Panc1 (cell line): ENCODE measurements at regions not wholly inside any gene's neighbourhood (a gene's known extent, or its start where the extent isn't known, plus 50 kb on each side); places are given as distances from the start of the nearest gene placed in this dataset.

Experiments used
- ATAC-seq: fragments of 200-7000 bp; cut with Tn5 transposase; 2 replicates; pipeline ENCODE4 v1.9.1; 2020; ENCODE audit warnings: mild to moderate bottlenecking, moderate library complexity
- BruUV-seq: library from RNA; stranded (reverse); fragments of 400-500 nt; replicated peaks from 2 replicates; lab custom pipeline; 2021; lab: Mats Ljungman, UMichigan
- CTCF ChIA-PET: fragments of 300-600 bp; sonication (Branson Sonifier 250); formaldehyde crosslinking; loops from one replicate; lab custom pipeline; 2022; ENCODE audit warnings: antibody characterized with exemption; lab: Charles Lee
- POLR2A ChIA-PET: fragments of 300-600 bp; sonication (Branson Sonifier 250); formaldehyde crosslinking; loops from one replicate; lab custom pipeline; 2022; ENCODE audit warnings: antibody characterized with exemption; lab: Charles Lee
- DNase-seq: peaks from one replicate; pipeline ENCODE4 v3.0.0-alpha.2; 2010; ENCODE audit warnings: low read depth, low spot score
- H3K27ac ChIP-seq: 2 replicates; pipeline ENCODE4 v1.5.1; 2011; ENCODE audit warnings: mild to moderate bottlenecking, low read length, inconsistent platforms
- H3K27me3 ChIP-seq: fragments of 200-500 bp; sonication (Bioruptor generic); 2 replicates; pipeline ENCODE4 v1.6.0; 2014; ENCODE audit warnings: low read length, inconsistent platforms; ENCODE audit not compliant: control insufficient read depth, insufficient read depth
- H3K36me3 ChIP-seq: fragments of 200-500 bp; sonication (Bioruptor generic); 2 replicates; pipeline ENCODE4 v1.5.1; 2014; ENCODE audit warnings: inconsistent platforms, mild to moderate bottlenecking, low read length, moderate library complexity; ENCODE audit not compliant: control insufficient read depth, insufficient read depth
- H3K4me1 ChIP-seq: 2 replicates; pipeline ENCODE4 v1.5.1; 2011; ENCODE audit warnings: inconsistent platforms, mild to moderate bottlenecking, low read length, moderate library complexity; ENCODE audit not compliant: control insufficient read depth, insufficient read depth
- H3K4me3 ChIP-seq, 2 experiments: 2 replicates each; pipeline ENCODE4 v1.5.1; 2011 to 2012; ENCODE audit warnings: low read depth in 2 of 2, low read length in 2 of 2, mild to moderate bottlenecking in 2 of 2, inconsistent platforms in 1 of 2, moderate library complexity in 1 of 2
- H3K9me3 ChIP-seq: fragments of 200-500 bp; sonication (Bioruptor generic); 2 replicates; pipeline ENCODE4 v1.5.1; 2014; ENCODE audit warnings: low read depth, mild to moderate bottlenecking, inconsistent platforms, low read length, moderate library complexity; ENCODE audit not compliant: control insufficient read depth, insufficient read depth
- POLR2AphosphoS5 ChIP-seq: IDR thresholded peaks from 2 replicates; pipeline ENCODE4 v1.6.1; 2012; ENCODE audit warnings: mild to moderate bottlenecking, low read depth, low read length, moderate library complexity
- SIN3A ChIP-seq: IDR thresholded peaks from 2 replicates; pipeline ENCODE4 v1.6.1; 2012; ENCODE audit warnings: low read depth, mild to moderate bottlenecking, low read length, moderate library complexity, borderline replicate concordance; ENCODE audit not compliant: insufficient read depth
- TCF7L2 ChIP-seq: IDR thresholded peaks from 2 replicates; pipeline ENCODE4 v1.6.1; 2011; ENCODE audit warnings: mild to moderate bottlenecking, low read depth, low read length, inconsistent platforms
- in situ Hi-C: cut with HindIII; loops from 2 replicates; pipeline ENCODE4 v1.10.0; 2016; ENCODE audit warnings: low sequenced_read_pairs, low pct_unique_long_range_greater_than_20kb
- intact Hi-C: fragments of 100-400 bp; cut with micrococcal nuclease; formaldehyde crosslinking; loops from one replicate; pipeline ENCODE4 v1.10.0; 2022; ENCODE audit not compliant: unreplicated experiment
- TF ChIP-seq, protein P1 (sequence below): fragments of 450-650 bp; IDR thresholded peaks from 2 replicates; pipeline ENCODE4 v1.5.1; 2017; ENCODE audit warnings: mild to moderate bottlenecking
- TF ChIP-seq, protein P2 (sequence below), 2 experiments: IDR thresholded peaks; 2 replicates each; pipeline ENCODE4 v1.6.1; 2011 to 2012; ENCODE audit warnings: low read depth in 2 of 2, control low read depth in 1 of 2, low read length in 1 of 2, mild to moderate bottlenecking in 1 of 2, moderate library complexity in 1 of 2; ENCODE audit not compliant: insufficient read depth in 1 of 2

GRCh38 chr16:77558786-77559185 lies 124.0 kb upstream of the ADAMTS18 start:
- ChIA-PET CTCF (no interaction called here), POLR2A (no interaction called here)
- no peaks in the 10 kb centered on the region for H3K36me3 ChIP-seq
- intact Hi-C loops = no loop called here
- no TSS peak for BruUV-seq
- H3K27ac ChIP-seq = no peak overlapping the region
- ATAC-seq = no peak
- H3K27me3 ChIP-seq = no peaks in the 10 kb centered on the region
- TF ChIP-seq POLR2AphosphoS5 (no peak), SIN3A (no peak), TCF7L2 (no peak)
- TF ChIP-seq, protein P1, sequence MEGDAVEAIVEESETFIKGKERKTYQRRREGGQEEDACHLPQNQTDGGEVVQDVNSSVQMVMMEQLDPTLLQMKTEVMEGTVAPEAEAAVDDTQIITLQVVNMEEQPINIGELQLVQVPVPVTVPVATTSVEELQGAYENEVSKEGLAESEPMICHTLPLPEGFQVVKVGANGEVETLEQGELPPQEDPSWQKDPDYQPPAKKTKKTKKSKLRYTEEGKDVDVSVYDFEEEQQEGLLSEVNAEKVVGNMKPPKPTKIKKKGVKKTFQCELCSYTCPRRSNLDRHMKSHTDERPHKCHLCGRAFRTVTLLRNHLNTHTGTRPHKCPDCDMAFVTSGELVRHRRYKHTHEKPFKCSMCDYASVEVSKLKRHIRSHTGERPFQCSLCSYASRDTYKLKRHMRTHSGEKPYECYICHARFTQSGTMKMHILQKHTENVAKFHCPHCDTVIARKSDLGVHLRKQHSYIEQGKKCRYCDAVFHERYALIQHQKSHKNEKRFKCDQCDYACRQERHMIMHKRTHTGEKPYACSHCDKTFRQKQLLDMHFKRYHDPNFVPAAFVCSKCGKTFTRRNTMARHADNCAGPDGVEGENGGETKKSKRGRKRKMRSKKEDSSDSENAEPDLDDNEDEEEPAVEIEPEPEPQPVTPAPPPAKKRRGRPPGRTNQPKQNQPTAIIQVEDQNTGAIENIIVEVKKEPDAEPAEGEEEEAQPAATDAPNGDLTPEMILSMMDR = no peak
- no peak overlapping the region for H3K4me3 ChIP-seq
- H3K4me1 ChIP-seq = no peaks in the 10 kb centered on the region
- no peaks in the 10 kb centered on the region for H3K9me3 ChIP-seq
- in situ Hi-C loops = no loop called here
- no peak for DNase-seq

DNA sequence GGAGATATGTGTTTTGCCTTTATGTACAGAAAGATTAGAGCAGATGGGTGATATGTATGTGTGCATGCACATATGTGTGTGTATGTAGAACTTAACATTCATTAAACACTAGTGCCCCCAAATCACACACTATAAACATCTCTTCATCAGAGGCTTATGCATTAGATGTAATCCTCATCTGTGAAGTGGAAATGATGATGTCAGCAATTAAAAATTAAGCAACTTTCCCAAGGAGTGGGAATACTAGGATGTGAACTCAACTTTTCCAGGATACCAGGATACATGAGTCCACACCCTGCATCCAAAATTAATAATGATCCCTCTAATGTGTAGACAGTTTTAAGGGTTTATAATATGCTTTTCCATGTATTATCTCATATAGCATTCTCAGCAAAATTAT lies 127.7 kb upstream of the ADAMTS18 start:
- Histone ChIP-seq H3K4me3 (no peak overlapping the region), H3K9me3 (no peaks in the 10 kb centered on the region), H3K27ac (no peak overlapping the region), H3K36me3 (no peaks in the 10 kb centered on the region), H3K4me1 (no peaks in the 10 kb centered on the region), H3K27me3 (no peaks in the 10 kb centered on the region)
- no peak for DNase-seq
- ChIA-PET POLR2A (no interaction called here), CTCF (no interaction called here)
- BruUV-seq = no TSS peak
- no peak for TF ChIP-seq TCF7L2
- TF ChIP-seq, protein P1 = no peak
- TF ChIP-seq SIN3A = no peak
- TF ChIP-seq, protein P2, sequence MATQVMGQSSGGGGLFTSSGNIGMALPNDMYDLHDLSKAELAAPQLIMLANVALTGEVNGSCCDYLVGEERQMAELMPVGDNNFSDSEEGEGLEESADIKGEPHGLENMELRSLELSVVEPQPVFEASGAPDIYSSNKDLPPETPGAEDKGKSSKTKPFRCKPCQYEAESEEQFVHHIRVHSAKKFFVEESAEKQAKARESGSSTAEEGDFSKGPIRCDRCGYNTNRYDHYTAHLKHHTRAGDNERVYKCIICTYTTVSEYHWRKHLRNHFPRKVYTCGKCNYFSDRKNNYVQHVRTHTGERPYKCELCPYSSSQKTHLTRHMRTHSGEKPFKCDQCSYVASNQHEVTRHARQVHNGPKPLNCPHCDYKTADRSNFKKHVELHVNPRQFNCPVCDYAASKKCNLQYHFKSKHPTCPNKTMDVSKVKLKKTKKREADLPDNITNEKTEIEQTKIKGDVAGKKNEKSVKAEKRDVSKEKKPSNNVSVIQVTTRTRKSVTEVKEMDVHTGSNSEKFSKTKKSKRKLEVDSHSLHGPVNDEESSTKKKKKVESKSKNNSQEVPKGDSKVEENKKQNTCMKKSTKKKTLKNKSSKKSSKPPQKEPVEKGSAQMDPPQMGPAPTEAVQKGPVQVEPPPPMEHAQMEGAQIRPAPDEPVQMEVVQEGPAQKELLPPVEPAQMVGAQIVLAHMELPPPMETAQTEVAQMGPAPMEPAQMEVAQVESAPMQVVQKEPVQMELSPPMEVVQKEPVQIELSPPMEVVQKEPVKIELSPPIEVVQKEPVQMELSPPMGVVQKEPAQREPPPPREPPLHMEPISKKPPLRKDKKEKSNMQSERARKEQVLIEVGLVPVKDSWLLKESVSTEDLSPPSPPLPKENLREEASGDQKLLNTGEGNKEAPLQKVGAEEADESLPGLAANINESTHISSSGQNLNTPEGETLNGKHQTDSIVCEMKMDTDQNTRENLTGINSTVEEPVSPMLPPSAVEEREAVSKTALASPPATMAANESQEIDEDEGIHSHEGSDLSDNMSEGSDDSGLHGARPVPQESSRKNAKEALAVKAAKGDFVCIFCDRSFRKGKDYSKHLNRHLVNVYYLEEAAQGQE (IDR thresholded peaks at IDR 0.05; ENCODE audit: insufficient read depth in 1 of 2, low read depth in 2 of 2, low read length in 1 of 2) = no peak
- no peak for TF ChIP-seq POLR2AphosphoS5
- in situ Hi-C loops (no loop called here), intact Hi-C loops (no loop called here)
- ATAC-seq = no peak
